HG03469 (cell line): ENCODE measurements at regions not wholly inside any gene's neighbourhood (a gene's known extent, or its start where the extent isn't known, plus 50 kb on each side); places are given as distances from the start of the nearest gene placed in this dataset.
"Not testable (repeated sequence)": the region's sequence is repeated elsewhere in the genome, so short reads cannot be mapped to it uniquely, and the experiment has no call there.

ENCODE experiments used
- ATAC-seq: cut with Tn5 transposase; IDR thresholded peaks from one replicate; pipeline ENCODE4 v1.9.1; 2021; ENCODE audit warnings: mild to moderate bottlenecking, moderate library complexity, moderate number of reproducible peaks; ENCODE audit not compliant: unreplicated experiment

- no peak for ATAC-seq
Observed at GRCh38 chr6:115310156-115310555, 750.5 kb downstream of the FRK start.

- no peak for ATAC-seq
Observed at GRCh38 chr6:115302731-115303130, 758.0 kb downstream of the FRK start.

GRCh38 chr6:115287467-115287866, 773.2 kb downstream of the FRK start:
- ATAC-seq, result no peak

- ATAC-seq, result no peak
Observed at GRCh38 chr6:115276881-115277565, 783.7 kb downstream of the FRK start.

- ATAC-seq, result no peak
Observed at GRCh38 chr6:115272311-115272710, 788.4 kb downstream of the FRK start.

- ATAC-seq, result no peak
Observed at GRCh38 chr6:115271434-115271833, 789.3 kb downstream of the FRK start.

- no peak for ATAC-seq
Observed at GRCh38 chr6:115270953-115271352, 789.7 kb downstream of the FRK start.

GRCh38 chr6:115241373-115241772, 819.3 kb downstream of the FRK start:
- no peak for ATAC-seq

GRCh38 chr6:115221198-115221597, 839.5 kb downstream of the FRK start:
- ATAC-seq, result no peak

GRCh38 chr6:115220551-115221159, 840.0 kb downstream of the FRK start:
- ATAC-seq, result no peak

- ATAC-seq, result no peak
Observed at GRCh38 chr6:115219645-115220044, 841.0 kb downstream of the FRK start.

- ATAC-seq, result no peak
Observed at GRCh38 chr6:115216835-115217234, 843.9 kb downstream of the FRK start.

- ATAC-seq, result no peak
Observed at GRCh38 chr6:115214283-115214682, 846.4 kb downstream of the FRK start.

GRCh38 chr6:115203381-115203780, 857.3 kb downstream of the FRK start:
- ATAC-seq, result no peak

- ATAC-seq, result no peak
Observed at GRCh38 chr6:115194981-115195638, 852.3 kb upstream of the HS3ST5 start.

- no peak for ATAC-seq
Observed at GRCh38 chr6:115191989-115192388, 849.2 kb upstream of the HS3ST5 start.

GRCh38 chr6:115190534-115190933, 847.7 kb upstream of the HS3ST5 start:
- ATAC-seq, result no peak

GRCh38 chr6:115175456-115175855, 832.6 kb upstream of the HS3ST5 start:
- not testable (repeated sequence) for ATAC-seq

- ATAC-seq, result not testable (repeated sequence)
Observed at GRCh38 chr6:115165912-115166311, 823.1 kb upstream of the HS3ST5 start.

- ATAC-seq, result no peak
Observed at GRCh38 chr6:115159733-115160132, 816.9 kb upstream of the HS3ST5 start.

GRCh38 chr6:115137910-115138309, 795.1 kb upstream of the HS3ST5 start:
- ATAC-seq, result no peak

- no peak for ATAC-seq
Observed at GRCh38 chr6:115133790-115134189, 791.0 kb upstream of the HS3ST5 start.
